ENCODE measurements at regions not wholly inside any gene's neighbourhood (a gene's known extent, or its start where the extent isn't known, plus 50 kb on each side); places are given as distances from the start of the nearest gene placed in this dataset.

DNA sequence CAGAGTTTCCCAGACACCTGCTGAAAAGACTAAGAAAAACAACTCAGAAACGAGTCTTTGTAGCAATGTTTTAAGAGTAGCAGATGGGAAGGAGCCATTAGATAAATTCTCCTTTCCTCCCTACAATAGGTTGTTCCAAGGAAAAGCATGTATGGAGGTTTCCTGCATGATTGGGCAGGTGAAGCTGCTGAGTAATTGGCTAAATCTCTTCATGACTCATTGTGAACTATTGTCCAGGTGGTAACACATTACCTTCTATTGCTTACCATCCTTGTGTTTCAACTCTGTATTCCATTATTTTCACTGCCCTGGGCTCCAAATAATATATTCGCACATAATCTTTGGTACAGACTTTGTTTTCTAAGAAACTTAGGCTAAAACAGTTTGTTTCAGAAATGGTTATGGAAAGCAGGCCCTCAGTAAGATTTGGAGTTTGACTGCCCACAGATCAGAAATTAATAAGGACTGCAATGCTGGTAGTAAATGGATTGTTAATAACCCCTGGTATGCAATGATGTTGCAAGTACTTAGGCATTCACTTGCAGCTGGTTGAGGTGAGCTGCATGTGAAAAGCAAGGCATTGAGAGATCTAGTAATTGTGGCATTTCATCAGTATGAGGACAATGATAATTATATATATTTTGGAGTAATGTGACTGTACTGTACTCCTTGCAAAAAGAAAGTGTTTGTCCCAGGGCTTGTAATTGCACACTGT is 281.4 kb upstream of the VLDLR start:
- DNase-seq (ENCODE audit: low read depth) = no peak
- TF ChIP-seq CTCF (IDR thresholded peaks at IDR 0.05; ENCODE audit: low read length, missing control alignments) = no peak
- H3K4me3 ChIP-seq (replicated peaks; ENCODE audit: low read depth, low read length) = no peak overlapping the region

DNA sequence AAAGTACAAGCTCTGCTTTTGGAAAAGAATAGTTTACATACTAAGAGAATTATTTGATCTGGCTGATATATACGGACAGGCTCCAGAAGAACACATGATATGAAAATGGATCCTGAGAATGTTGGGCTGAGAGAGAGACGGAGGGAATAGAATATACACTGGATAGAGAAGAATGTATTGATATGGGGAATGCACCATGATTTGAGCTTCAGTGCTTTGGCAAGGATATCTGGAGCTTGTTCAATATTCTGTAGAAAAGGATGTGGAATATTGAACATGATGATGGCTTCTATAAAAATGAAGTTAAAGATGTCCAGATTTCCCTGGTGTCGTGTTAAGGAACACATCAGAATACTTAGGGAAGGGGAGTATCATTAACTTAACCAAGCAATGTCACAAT is 280.5 kb upstream of the VLDLR start:
- no peak for DNase-seq (ENCODE audit: low read depth)
- no peak overlapping the region for H3K4me3 ChIP-seq (replicated peaks; ENCODE audit: low read depth, low read length)
- TF ChIP-seq CTCF (IDR thresholded peaks at IDR 0.05; ENCODE audit: low read length, missing control alignments) = no peak

- no peak for TF ChIP-seq CTCF (IDR thresholded peaks at IDR 0.05; ENCODE audit: low read length, missing control alignments)
- DNase-seq (ENCODE audit: low read depth) = no peak
- no peak overlapping the region for H3K4me3 ChIP-seq (replicated peaks; ENCODE audit: low read depth, low read length)
Observed at GRCh38 chr9:2341956-2342355, 279.6 kb upstream of the VLDLR start.

DNA sequence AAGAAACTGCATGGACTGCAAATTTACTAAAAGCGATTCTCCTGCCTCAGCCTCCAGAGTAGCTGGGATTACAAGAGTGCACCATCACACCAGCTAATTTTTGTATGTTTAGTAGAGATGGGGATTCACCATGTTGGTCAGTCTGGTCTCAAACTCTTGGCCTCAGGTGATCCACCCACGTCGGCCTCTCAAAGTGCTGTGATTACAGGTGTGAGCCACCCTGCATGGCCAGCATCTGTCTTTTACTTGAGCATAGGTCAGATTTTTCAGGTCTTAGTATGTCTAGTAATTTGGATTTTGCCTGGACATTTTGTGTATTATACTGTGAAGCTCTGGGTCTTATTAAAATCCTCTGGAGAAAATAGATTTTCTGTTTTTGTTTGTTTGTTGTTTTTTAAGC is 277.8 kb upstream of the VLDLR start:
- no peak for TF ChIP-seq CTCF (IDR thresholded peaks at IDR 0.05; ENCODE audit: low read length, missing control alignments)
- H3K4me3 ChIP-seq (replicated peaks; ENCODE audit: low read depth, low read length) = no peak overlapping the region
- DNase-seq (ENCODE audit: low read depth) = no peak

DNA sequence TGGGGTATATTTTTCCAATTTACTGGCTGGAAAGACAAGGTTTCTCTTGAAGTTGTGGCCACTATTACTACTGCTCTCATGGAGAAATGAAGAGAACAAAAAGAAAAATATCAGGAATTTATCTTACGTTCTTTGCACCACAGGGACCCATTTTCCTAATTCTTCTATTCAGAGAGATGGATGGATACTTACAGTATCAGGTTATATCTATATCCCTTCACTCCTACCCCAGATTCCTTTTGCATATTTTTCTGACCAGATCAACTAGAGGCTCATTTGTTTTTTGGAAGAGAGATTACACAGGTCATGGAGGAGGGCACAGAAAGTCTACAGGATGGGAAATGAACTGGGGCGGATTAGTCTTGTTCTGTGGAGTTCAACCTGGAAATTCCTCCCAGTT is 277.2 kb upstream of the VLDLR start:
- H3K4me3 ChIP-seq (replicated peaks; ENCODE audit: low read depth, low read length) = no peak overlapping the region
- no peak for DNase-seq (ENCODE audit: low read depth)
- no peak for TF ChIP-seq CTCF (IDR thresholded peaks at IDR 0.05; ENCODE audit: low read length, missing control alignments)

- no peak overlapping the region for H3K4me3 ChIP-seq (replicated peaks; ENCODE audit: low read depth, low read length)
- DNase-seq (ENCODE audit: low read depth) = no peak
- no peak for TF ChIP-seq CTCF (IDR thresholded peaks at IDR 0.05; ENCODE audit: low read length, missing control alignments)
Observed at GRCh38 chr9:2345013-2345412, 276.6 kb upstream of the VLDLR start.

DNA sequence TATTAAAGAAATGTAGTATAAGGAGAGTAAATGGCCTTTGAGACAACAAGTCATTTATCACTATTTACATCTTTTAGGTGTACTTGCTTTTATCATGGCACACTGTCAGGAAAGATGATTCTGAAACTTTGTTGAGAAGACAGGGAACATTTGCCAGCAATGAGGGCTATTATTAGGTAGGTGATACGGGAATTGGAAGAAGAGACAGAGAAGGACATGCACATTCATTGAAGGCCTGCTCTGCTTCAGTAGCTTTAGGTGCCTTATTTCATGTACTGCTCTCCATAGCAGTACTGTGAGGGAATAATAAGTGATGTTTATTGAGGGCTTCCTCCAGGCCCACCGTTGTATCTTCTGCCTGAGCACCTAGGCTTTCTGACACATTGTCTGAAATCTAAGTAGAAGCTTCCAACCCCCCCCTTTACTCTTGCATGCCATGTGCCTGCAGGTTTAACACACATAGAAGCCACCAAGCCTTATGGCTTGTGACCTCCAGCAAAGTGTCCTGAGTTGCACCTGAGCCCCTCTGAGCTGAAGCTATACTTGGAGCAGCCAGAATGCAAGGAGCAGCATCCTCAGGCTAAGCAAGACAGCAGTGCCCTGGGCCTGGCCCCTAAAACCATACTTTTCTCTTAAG is 275.2 kb upstream of the VLDLR start:
- no peak for DNase-seq (ENCODE audit: low read depth)
- TF ChIP-seq CTCF (IDR thresholded peaks at IDR 0.05; ENCODE audit: low read length, missing control alignments) = no peak
- H3K4me3 ChIP-seq (replicated peaks; ENCODE audit: low read depth, low read length) = no peak overlapping the region
